Activated CD8-positive, alpha-beta T cell treated with anti-CD3 and anti-CD28 coated beads for 36 hours (primary cell): ENCODE measurements at regions not wholly inside any gene's neighbourhood (a gene's known extent, or its start where the extent isn't known, plus 50 kb on each side); places are given as distances from the start of the nearest gene placed in this dataset.

Source experiments
- ATAC-seq: fragments of 200-7000 bp; cut with Tn5 transposase; one replicate; pipeline ENCODE4 v1.10.0; 2021; ENCODE audit warnings: mild to moderate bottlenecking, moderate library complexity
- CTCF ChIA-PET: fragments of 350-600 bp; sonication (Branson Sonifier 250); formaldehyde crosslinking; loops from one replicate; lab custom pipeline; 2021; ENCODE audit warnings: antibody characterized with exemption; lab: Charles Lee
- POLR2A ChIA-PET: fragments of 350-600 bp; sonication (Branson Sonifier 250); formaldehyde crosslinking; loops from one replicate; lab custom pipeline; 2021; ENCODE audit warnings: antibody characterized with exemption; lab: Charles Lee
- DNase-seq: peaks from one replicate; pipeline ENCODE4 v3.0.0-alpha.2; 2020
- H3K27ac Mint-ChIP-seq: one replicate; pipeline ENCODE4 v1.8.0; 2021; ENCODE audit warnings: mild to moderate bottlenecking, mixed read lengths
- H3K27me3 Mint-ChIP-seq: one replicate; pipeline ENCODE4 v1.8.0; 2021; ENCODE audit warnings: mixed read lengths
- H3K36me3 Mint-ChIP-seq: one replicate; pipeline ENCODE4 v1.8.0; 2021; ENCODE audit warnings: low read depth, mixed read lengths
- H3K4me1 Mint-ChIP-seq: one replicate; pipeline ENCODE4 v1.8.0; 2021; ENCODE audit warnings: low read depth, mixed read lengths
- H3K4me3 Mint-ChIP-seq: one replicate; pipeline ENCODE4 v1.8.0; 2021; ENCODE audit warnings: mild to moderate bottlenecking, moderate library complexity, mixed read lengths
- H3K9me3 Mint-ChIP-seq: one replicate; pipeline ENCODE4 v1.8.0; 2021; ENCODE audit warnings: mixed read lengths
- CTCF ChIP-seq: fragments of 200-600 bp; IDR thresholded peaks from one replicate; pipeline ENCODE4 v1.8.0; 2022; ENCODE audit warnings: antibody characterized with exemption, mild to moderate bottlenecking
- intact Hi-C: fragments of 100-400 bp; cut with micrococcal nuclease; formaldehyde crosslinking; loops from one replicate; pipeline ENCODE4 v1.10.0; 2022

- ATAC-seq (no peak), DNase-seq (no peak)
- Mint-ChIP-seq H3K9me3 (no peaks in the 10 kb centered on the region), H3K27ac (no peak overlapping the region), H3K4me1 (no peaks in the 10 kb centered on the region), H3K4me3 (no peak overlapping the region), H3K27me3 (no peaks in the 10 kb centered on the region), H3K36me3 (no peaks in the 10 kb centered on the region)
- CTCF ChIA-PET: no interaction called here
- intact Hi-C loops: no loop called here
- TF ChIP-seq CTCF: no peak
- POLR2A ChIA-PET: no interaction called here
Measured at GRCh38 chr4:103484521-103484920, 235.3 kb downstream of the TACR3 start.

GRCh38 chr4:103482893-103483292 lies 236.9 kb downstream of the TACR3 start:
- intact Hi-C loops: no loop called here
- no peak overlapping the region for H3K4me3 Mint-ChIP-seq
- no peaks in the 10 kb centered on the region for H3K4me1 Mint-ChIP-seq
- TF ChIP-seq CTCF: no peak
- CTCF ChIA-PET: no interaction called here
- POLR2A ChIA-PET: no interaction called here
- no peaks in the 10 kb centered on the region for H3K27me3 Mint-ChIP-seq
- no peak overlapping the region for H3K27ac Mint-ChIP-seq
- H3K36me3 Mint-ChIP-seq: no peaks in the 10 kb centered on the region
- ATAC-seq: no peak
- no peaks in the 10 kb centered on the region for H3K9me3 Mint-ChIP-seq
- DNase-seq: no peak

- H3K27me3 Mint-ChIP-seq: no peaks in the 10 kb centered on the region
- no peaks in the 10 kb centered on the region for H3K4me1 Mint-ChIP-seq
- intact Hi-C loops: no loop called here
- TF ChIP-seq CTCF: no peak
- ChIA-PET CTCF (no interaction called here), POLR2A (no interaction called here)
- DNase-seq: no peak
- H3K9me3 Mint-ChIP-seq: no peaks in the 10 kb centered on the region
- H3K27ac Mint-ChIP-seq: no peak overlapping the region
- no peak for ATAC-seq
- no peak overlapping the region for H3K4me3 Mint-ChIP-seq
- no peaks in the 10 kb centered on the region for H3K36me3 Mint-ChIP-seq
Measured at GRCh38 chr4:103482471-103482870, 237.3 kb downstream of the TACR3 start.

- Mint-ChIP-seq H3K27me3 (no peaks in the 10 kb centered on the region), H3K36me3 (no peaks in the 10 kb centered on the region), H3K27ac (no peak overlapping the region), H3K4me1 (no peaks in the 10 kb centered on the region), H3K9me3 (no peaks in the 10 kb centered on the region), H3K4me3 (no peak overlapping the region)
- intact Hi-C loops: no loop called here
- ChIA-PET POLR2A (no interaction called here), CTCF (no interaction called here)
- TF ChIP-seq CTCF: no peak
- DNase-seq (no peak), ATAC-seq (no peak)
Measured at GRCh38 chr4:103478734-103479133, 241.1 kb downstream of the TACR3 start.

GRCh38 chr4:103478210-103478609 lies 241.6 kb downstream of the TACR3 start:
- H3K27ac Mint-ChIP-seq: no peak overlapping the region
- H3K9me3 Mint-ChIP-seq: no peaks in the 10 kb centered on the region
- ATAC-seq (no peak), DNase-seq (no peak)
- no peak for TF ChIP-seq CTCF
- no peak overlapping the region for H3K4me3 Mint-ChIP-seq
- POLR2A ChIA-PET: no interaction called here
- no peaks in the 10 kb centered on the region for H3K27me3 Mint-ChIP-seq
- H3K36me3 Mint-ChIP-seq: no peaks in the 10 kb centered on the region
- CTCF ChIA-PET: no interaction called here
- intact Hi-C loops: no loop called here
- no peaks in the 10 kb centered on the region for H3K4me1 Mint-ChIP-seq
